HCT116 (cell line): ENCODE measurements at regions not wholly inside any gene's neighbourhood (a gene's known extent, or its start where the extent isn't known, plus 50 kb on each side); places are given as distances from the start of the nearest gene placed in this dataset.

Experiments used
- EGR1 ChIP-seq: IDR thresholded peaks from 2 replicates; pipeline ENCODE4 v1.6.1; 2012; ENCODE audit warnings: low read depth
- EZH2 ChIP-seq: fragments of 200-600 bp; sonication (generic); IDR thresholded peaks from 2 replicates; pipeline ENCODE4 v1.6.1; 2017; ENCODE audit warnings: antibody characterized with exemption, mixed run types
- POLR2A ChIP-seq: IDR thresholded peaks from 2 replicates; pipeline ENCODE4 v1.7.0; 2011; ENCODE audit warnings: borderline replicate concordance; ENCODE audit not compliant: insufficient read depth, insufficient read length; ENCODE audit errors: extremely low read depth
- TCF7L2 ChIP-seq: IDR thresholded peaks from 2 replicates; pipeline ENCODE4 v1.7.0; 2011; ENCODE audit warnings: borderline replicate concordance, inconsistent platforms; ENCODE audit not compliant: insufficient read depth, insufficient read length; ENCODE audit errors: extremely low read depth
- YY1 ChIP-seq: IDR thresholded peaks from 2 replicates; pipeline ENCODE4 v1.6.1; 2011; ENCODE audit warnings: low read length, low read depth, moderate library complexity, mild to moderate bottlenecking; ENCODE audit not compliant: insufficient replicate concordance; ENCODE audit errors: extremely low read depth
- ZNF274 ChIP-seq: fragments of 200-500 bp; sonication (Bioruptor generic); IDR thresholded peaks from 2 replicates; pipeline ENCODE4 v1.6.1; 2014; ENCODE audit warnings: mild to moderate bottlenecking, low read depth, low read length, inconsistent platforms
- TF ChIP-seq, protein P1 (sequence below), 3 experiments: fragments of 200-600 bp in 1 of 3; sonication (generic) in 1 of 3; IDR thresholded peaks in 2 of 3; conservative IDR thresholded peaks in 1 of 3; 2 replicates each; pipeline ENCODE4 v1.5.1; 2012 to 2017; ENCODE audit warnings: low read depth in 2 of 3, low read length in 2 of 3, antibody characterized with exemption in 1 of 3, borderline replicate concordance in 1 of 3, control low read depth in 1 of 3, mild to moderate bottlenecking in 1 of 3, mixed read lengths in 1 of 3, mixed run types in 1 of 3, moderate library complexity in 1 of 3; ENCODE audit not compliant: insufficient read depth in 1 of 3
- TF ChIP-seq, protein P2 (sequence below): IDR thresholded peaks from 2 replicates; pipeline ENCODE4 v1.6.1; 2012

DNA sequence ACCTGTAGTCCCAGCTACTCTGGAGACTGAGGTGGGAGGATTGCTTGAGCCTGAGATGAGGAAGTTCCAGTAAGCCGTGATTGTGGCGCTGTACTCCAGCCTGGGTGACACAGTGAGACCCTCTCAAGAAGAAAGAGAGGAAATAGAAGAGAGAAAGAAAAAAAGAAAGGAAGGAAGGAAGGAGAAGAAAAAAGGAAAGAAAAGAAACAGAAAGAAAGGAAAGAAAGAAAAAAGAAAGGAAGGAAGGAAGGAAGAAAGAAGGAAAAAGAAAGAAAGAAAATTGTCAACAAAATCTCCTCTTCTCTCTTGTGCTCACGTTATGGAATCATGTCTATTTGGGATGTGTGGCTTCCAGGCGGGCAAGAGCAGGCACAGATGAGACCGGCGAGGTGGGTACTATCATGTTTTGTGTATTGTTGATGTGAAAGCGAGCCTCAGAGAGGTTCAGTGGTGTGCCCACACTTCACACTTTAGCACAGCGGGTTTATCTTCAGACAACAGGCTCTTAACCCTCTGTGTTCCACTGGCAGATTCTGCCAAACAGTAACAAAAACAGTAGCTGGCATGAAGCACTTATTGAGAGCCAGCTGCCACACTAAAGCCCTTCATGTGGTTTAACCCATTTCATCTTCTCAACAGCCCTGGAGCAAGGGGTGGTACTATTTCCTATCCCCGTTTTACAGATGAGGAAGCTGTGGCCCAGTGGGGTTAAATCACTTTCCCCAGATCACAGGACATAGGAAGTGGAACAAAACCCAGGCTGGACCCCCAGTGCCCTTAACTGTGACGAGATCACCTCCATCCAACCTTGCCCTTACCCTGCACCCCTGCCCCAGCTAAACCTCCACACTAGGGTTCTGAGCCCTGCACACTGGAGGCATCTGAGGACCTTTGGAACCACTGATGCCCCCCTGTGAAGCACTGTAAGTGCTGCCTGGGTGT is 94.7 kb upstream of the TARDBP start:
- TF ChIP-seq POLR2A (no peak), ZNF274 (no peak), YY1 (no peak), EGR1 (no peak), EZH2 (no peak), TCF7L2 (no peak)
- TF ChIP-seq, protein P1, sequence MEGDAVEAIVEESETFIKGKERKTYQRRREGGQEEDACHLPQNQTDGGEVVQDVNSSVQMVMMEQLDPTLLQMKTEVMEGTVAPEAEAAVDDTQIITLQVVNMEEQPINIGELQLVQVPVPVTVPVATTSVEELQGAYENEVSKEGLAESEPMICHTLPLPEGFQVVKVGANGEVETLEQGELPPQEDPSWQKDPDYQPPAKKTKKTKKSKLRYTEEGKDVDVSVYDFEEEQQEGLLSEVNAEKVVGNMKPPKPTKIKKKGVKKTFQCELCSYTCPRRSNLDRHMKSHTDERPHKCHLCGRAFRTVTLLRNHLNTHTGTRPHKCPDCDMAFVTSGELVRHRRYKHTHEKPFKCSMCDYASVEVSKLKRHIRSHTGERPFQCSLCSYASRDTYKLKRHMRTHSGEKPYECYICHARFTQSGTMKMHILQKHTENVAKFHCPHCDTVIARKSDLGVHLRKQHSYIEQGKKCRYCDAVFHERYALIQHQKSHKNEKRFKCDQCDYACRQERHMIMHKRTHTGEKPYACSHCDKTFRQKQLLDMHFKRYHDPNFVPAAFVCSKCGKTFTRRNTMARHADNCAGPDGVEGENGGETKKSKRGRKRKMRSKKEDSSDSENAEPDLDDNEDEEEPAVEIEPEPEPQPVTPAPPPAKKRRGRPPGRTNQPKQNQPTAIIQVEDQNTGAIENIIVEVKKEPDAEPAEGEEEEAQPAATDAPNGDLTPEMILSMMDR (IDR thresholded peaks at IDR 0.05 in 2 of 3, conservative IDR thresholded peaks at IDR 0.05 in 1 of 3; ENCODE audit: borderline replicate concordance in 1 of 3, insufficient read depth in 1 of 3, low read depth in 2 of 3, low read length in 2 of 3) = no peak
- TF ChIP-seq, protein P2, sequence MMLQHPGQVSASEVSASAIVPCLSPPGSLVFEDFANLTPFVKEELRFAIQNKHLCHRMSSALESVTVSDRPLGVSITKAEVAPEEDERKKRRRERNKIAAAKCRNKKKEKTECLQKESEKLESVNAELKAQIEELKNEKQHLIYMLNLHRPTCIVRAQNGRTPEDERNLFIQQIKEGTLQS = no peak
